Keratinocyte (primary cell): ENCODE measurements at regions not wholly inside any gene's neighbourhood (a gene's known extent, or its start where the extent isn't known, plus 50 kb on each side); places are given as distances from the start of the nearest gene placed in this dataset.
A peak's percentile ranks its signal among the peaks of the same experiment; 100 is the strongest.

Experiments
- DNase-seq: peaks from one replicate; pipeline ENCODE4 v3.0.0-alpha.2; 2011; ENCODE audit warnings: low read depth, missing footprints, low spot score
- FAIRE-seq: peaks from 2 replicates; lab custom pipeline; 2011; peaks lifted over from hg19 to GRCh38; lab: Jason Lieb, UNC
- H2AFZ ChIP-seq: 2 replicates; pipeline ENCODE4 v1.6.0; 2012; ENCODE audit warnings: low read length, control low read depth, inconsistent platforms; ENCODE audit not compliant: control insufficient read depth
- H3K27ac ChIP-seq: 2 replicates; pipeline ENCODE4 v1.5.1; 2011; ENCODE audit warnings: low read length; ENCODE audit not compliant: control insufficient read depth, insufficient read depth
- H3K27me3 ChIP-seq: 3 replicates; pipeline ENCODE4 v1.6.0; 2011; ENCODE audit warnings: low read length; ENCODE audit not compliant: control insufficient read depth, insufficient read depth; ENCODE audit errors: extremely low read depth
- H3K36me3 ChIP-seq, 2 experiments: 2 replicates in 1 of 2; 3 replicates in 1 of 2; pipeline ENCODE4 v1.5.1; 2011; ENCODE audit warnings: low read length in 2 of 2, mild to moderate bottlenecking in 1 of 2; ENCODE audit not compliant: control insufficient read depth in 2 of 2, insufficient read depth in 2 of 2; ENCODE audit errors: extremely low read depth in 1 of 2
- H3K4me1 ChIP-seq: 3 replicates; pipeline ENCODE4 v1.5.1; 2011; ENCODE audit warnings: low read length; ENCODE audit not compliant: control insufficient read depth, insufficient read depth; ENCODE audit errors: extremely low read depth
- H3K4me2 ChIP-seq: 3 replicates; pipeline ENCODE4 v1.6.0; 2011; ENCODE audit warnings: low read depth, low read length; ENCODE audit not compliant: control insufficient read depth, insufficient read depth; ENCODE audit errors: extremely low read depth
- H3K4me3 ChIP-seq, 3 experiments: fragments of 200-600 bp in 1 of 3; sonication (generic) in 1 of 3; 2 replicates in 2 of 3; 3 replicates in 1 of 3; pipeline ENCODE4 v1.5.1; 2011 to 2016; ENCODE audit warnings: low read length in 3 of 3, mild to moderate bottlenecking in 3 of 3, control low read depth in 2 of 3, inconsistent platforms in 1 of 3, low read depth in 1 of 3, mixed read lengths in 1 of 3, mixed run types in 1 of 3, moderate library complexity in 1 of 3; ENCODE audit not compliant: control insufficient read depth in 2 of 3, insufficient read depth in 2 of 3; ENCODE audit errors: extremely low read depth in 1 of 3
- H3K79me2 ChIP-seq: 2 replicates; pipeline ENCODE4 v1.6.0; 2012; ENCODE audit warnings: low read length; ENCODE audit not compliant: control insufficient read depth, insufficient read depth
- H3K9ac ChIP-seq: 3 replicates; pipeline ENCODE4 v1.6.0; 2011; ENCODE audit warnings: low read length; ENCODE audit not compliant: control insufficient read depth, insufficient read depth; ENCODE audit errors: extremely low read depth
- H3K9me1 ChIP-seq: 3 replicates; pipeline ENCODE4 v1.6.0; 2011; ENCODE audit warnings: low read length; ENCODE audit not compliant: control insufficient read depth, insufficient read depth; ENCODE audit errors: extremely low read depth
- H3K9me3 ChIP-seq: 2 replicates; pipeline ENCODE4 v1.5.1; 2012; ENCODE audit warnings: low read depth, low read length; ENCODE audit not compliant: control insufficient read depth
- H4K20me1 ChIP-seq: 3 replicates; pipeline ENCODE4 v1.6.0; 2011; ENCODE audit warnings: low read length; ENCODE audit not compliant: control insufficient read depth, insufficient read depth; ENCODE audit errors: extremely low read depth
- CTCF ChIP-seq, 3 experiments: IDR thresholded peaks in 1 of 3; conservative IDR thresholded peaks in 1 of 3; optimal IDR thresholded peaks in 1 of 3; 2 replicates in 2 of 3; 3 replicates in 1 of 3; pipeline versions ENCODE3 to v1.5.1; 2011; ENCODE audit warnings: low read length in 3 of 3, mild to moderate bottlenecking in 3 of 3, moderate library complexity in 2 of 3, control low read depth in 1 of 3, inconsistent platforms in 1 of 3; ENCODE audit not compliant: insufficient read depth in 2 of 3; ENCODE audit errors: extremely low read depth in 1 of 3
- EZH2 ChIP-seq: IDR thresholded peaks from one replicate; pipeline ENCODE4 v1.6.1; 2012; ENCODE audit warnings: inconsistent platforms, mild to moderate bottlenecking, low read length, moderate library complexity
- dilution Hi-C: fragments of 300-500 bp; cut with MboI; formaldehyde crosslinking; loops from one replicate; pipeline ENCODE4 v1.7.0; 2020; ENCODE audit warnings: low sequenced_read_pairs; ENCODE audit not compliant: extremely low pct_ligation_motif_present

DNA sequence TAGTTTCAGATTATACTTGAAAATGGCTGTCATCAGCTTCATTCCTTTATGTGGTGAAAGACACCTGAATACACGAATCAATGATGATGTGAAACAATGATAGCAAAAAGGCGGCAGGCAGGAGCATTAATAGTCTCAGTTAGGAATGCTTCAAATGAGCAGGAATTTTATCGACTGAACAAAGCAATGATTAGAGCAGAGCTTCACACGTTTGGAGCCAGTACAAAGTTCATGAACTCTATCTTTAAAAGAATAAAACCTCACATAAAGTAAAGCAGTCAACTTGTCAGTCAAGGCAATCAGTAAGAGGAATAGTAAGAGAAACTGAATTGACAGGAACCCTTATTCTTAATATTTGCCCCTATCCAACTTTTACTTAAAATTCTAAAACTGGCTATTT lies 78.4 kb upstream of the SERTAD2 start:
- dilution Hi-C loops: no loop called here
- Histone ChIP-seq H3K9ac (no peak overlapping the region), H2AFZ (peak overlapping the region; percentile 14), H4K20me1 (no peaks in the 10 kb centered on the region), H3K4me3 (no peak overlapping the region), H3K79me2 (no peaks in the 10 kb centered on the region), H3K9me3 (no peaks in the 10 kb centered on the region), H3K9me1 (no peaks in the 10 kb centered on the region), H3K4me1 (peaks cover 19% of the 10 kb centered on the region), H3K27me3 (no peaks in the 10 kb centered on the region), H3K27ac (no peak overlapping the region), H3K4me2 (no peak overlapping the region), H3K36me3 (no peaks in the 10 kb centered on the region)
- TF ChIP-seq CTCF (optimal IDR thresholded peaks at IDR 0.05 in 1 of 3, IDR thresholded peaks at IDR 0.05 in 1 of 3, conservative IDR thresholded peaks at IDR 0.05 in 1 of 3; ENCODE audit: extremely low read depth in 1 of 3, insufficient read depth in 2 of 3, low read length in 3 of 3): no peak
- TF ChIP-seq EZH2: no peak
- DNase-seq (no peak), FAIRE-seq (no peak)

DNA sequence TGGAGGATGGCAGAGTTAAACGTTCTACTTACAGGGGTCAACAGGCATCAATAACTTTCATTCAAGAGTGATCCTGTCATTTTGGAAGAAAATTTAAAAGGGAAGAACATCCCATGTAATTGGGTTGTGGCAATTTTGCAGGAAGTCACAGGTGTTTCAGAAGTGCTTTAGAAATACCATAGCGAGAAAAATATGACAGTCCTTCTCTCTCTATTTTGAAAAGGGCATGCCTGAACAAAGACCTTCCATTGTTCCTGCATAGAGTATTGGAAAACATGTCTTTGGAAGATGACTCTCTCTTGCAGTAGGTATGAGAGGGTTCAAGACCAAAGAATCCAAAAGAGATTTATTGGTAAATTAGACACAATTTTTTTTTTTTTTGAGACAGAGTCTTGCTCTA lies 81.8 kb upstream of the SERTAD2 start:
- H2AFZ ChIP-seq: no peak overlapping the region
- H4K20me1 ChIP-seq: no peaks in the 10 kb centered on the region
- H3K9ac ChIP-seq: no peak overlapping the region
- dilution Hi-C loops: no loop called here
- no peak for TF ChIP-seq EZH2
- no peak for TF ChIP-seq CTCF (optimal IDR thresholded peaks at IDR 0.05 in 1 of 3, IDR thresholded peaks at IDR 0.05 in 1 of 3, conservative IDR thresholded peaks at IDR 0.05 in 1 of 3; ENCODE audit: extremely low read depth in 1 of 3, insufficient read depth in 2 of 3, low read length in 3 of 3)
- H3K9me1 ChIP-seq: no peaks in the 10 kb centered on the region
- no peaks in the 10 kb centered on the region for H3K36me3 ChIP-seq
- DNase-seq (no peak), FAIRE-seq (peak; percentile 56)
- no peak overlapping the region for H3K27ac ChIP-seq
- H3K9me3 ChIP-seq: no peaks in the 10 kb centered on the region
- H3K4me3 ChIP-seq: no peak overlapping the region
- no peaks in the 10 kb centered on the region for H3K79me2 ChIP-seq
- peaks cover 15% of the 10 kb centered on the region for H3K4me1 ChIP-seq
- peak overlapping the region; percentile 6 for H3K4me2 ChIP-seq
- H3K27me3 ChIP-seq: no peaks in the 10 kb centered on the region
